ENCODE measurements at regions not wholly inside any gene's neighbourhood (a gene's known extent, or its start where the extent isn't known, plus 50 kb on each side); places are given as distances from the start of the nearest gene placed in this dataset.

GRCh38 chr4:11250510-11250909 lies 178.2 kb downstream of the HS3ST1 start:
- H3K4me1 ChIP-seq (replicated peaks in 1 of 2; ENCODE audit: control insufficient read depth in 2 of 2, insufficient read depth in 2 of 2, low read length in 2 of 2), result no peaks in the 10 kb centered on the region
- H4K20me1 ChIP-seq (replicated peaks; ENCODE audit: control insufficient read depth, insufficient read depth, low read length), result no peaks in the 10 kb centered on the region
- H3K9me3 ChIP-seq (replicated peaks; ENCODE audit: control insufficient read depth, insufficient read depth, low read depth, low read length), result no peaks in the 10 kb centered on the region
- ATAC-seq (no peak), DNase-seq (ENCODE audit: extremely low read depth in 1 of 4, low spot score in 3 of 4) (no peak), FAIRE-seq (no peak)
- H3K36me3 ChIP-seq (ENCODE audit: control insufficient read depth, insufficient read depth, low read length), result no peaks in the 10 kb centered on the region
- ChIA-PET POLR2A (no interaction called here), CTCF (ENCODE audit: low intra/inter-chr PET ratio) (no interaction called here)
- H2AFZ ChIP-seq (ENCODE audit: low read depth, low read length), result no peak overlapping the region
- H3K27me3 ChIP-seq (ENCODE audit: control insufficient read depth in 2 of 2, insufficient read depth in 2 of 2, low read length in 2 of 2), result no peaks in the 10 kb centered on the region
- in situ Hi-C loops (cut with MboI), result no loop called here
- no peak overlapping the region for H3K27ac ChIP-seq (ENCODE audit: extremely low read depth, low read depth, low read length)
- no peak overlapping the region for H3K4me3 ChIP-seq
- BruUV-seq (replicated peaks), result no TSS peak
- H3K79me2 ChIP-seq (ENCODE audit: control insufficient read depth, insufficient read depth, low read length), result no peaks in the 10 kb centered on the region
- no peak overlapping the region for H3K4me2 ChIP-seq (ENCODE audit: insufficient read depth, low read length)
- intact Hi-C loops (cut with micrococcal nuclease), result no loop called here
- H3K9me1 ChIP-seq (ENCODE audit: control insufficient read depth, insufficient read depth, low read length), result no peaks in the 10 kb centered on the region
- no peak overlapping the region for H3K9ac ChIP-seq (ENCODE audit: insufficient read depth in 1 of 2, low read depth in 2 of 2, low read length in 2 of 2)
- TF ChIP-seq SMARCE1 (IDR thresholded peaks at IDR 0.05), result no peak
- TF ChIP-seq NCOA6 (IDR thresholded peaks at IDR 0.05), result no peak

- no peak overlapping the region for H3K27ac ChIP-seq (ENCODE audit: extremely low read depth, low read depth, low read length)
- H3K79me2 ChIP-seq (ENCODE audit: control insufficient read depth, insufficient read depth, low read length), result no peaks in the 10 kb centered on the region
- no peak overlapping the region for H3K4me3 ChIP-seq
- no peaks in the 10 kb centered on the region for H3K9me3 ChIP-seq (replicated peaks; ENCODE audit: control insufficient read depth, insufficient read depth, low read depth, low read length)
- DNase-seq (ENCODE audit: extremely low read depth in 1 of 4, low spot score in 3 of 4) (no peak), ATAC-seq (no peak), FAIRE-seq (no peak)
- H4K20me1 ChIP-seq (replicated peaks; ENCODE audit: control insufficient read depth, insufficient read depth, low read length), result no peaks in the 10 kb centered on the region
- in situ Hi-C loops (cut with MboI), result no loop called here
- H3K9ac ChIP-seq (ENCODE audit: insufficient read depth in 1 of 2, low read depth in 2 of 2, low read length in 2 of 2), result no peak overlapping the region
- no peaks in the 10 kb centered on the region for H3K27me3 ChIP-seq (ENCODE audit: control insufficient read depth in 2 of 2, insufficient read depth in 2 of 2, low read length in 2 of 2)
- intact Hi-C loops (cut with micrococcal nuclease), result no loop called here
- CTCF ChIA-PET (ENCODE audit: low intra/inter-chr PET ratio), result no interaction called here
- H3K36me3 ChIP-seq (ENCODE audit: control insufficient read depth, insufficient read depth, low read length), result no peaks in the 10 kb centered on the region
- H3K4me1 ChIP-seq (replicated peaks in 1 of 2; ENCODE audit: control insufficient read depth in 2 of 2, insufficient read depth in 2 of 2, low read length in 2 of 2), result no peaks in the 10 kb centered on the region
- no peak overlapping the region for H2AFZ ChIP-seq (ENCODE audit: low read depth, low read length)
- no peak overlapping the region for H3K4me2 ChIP-seq (ENCODE audit: insufficient read depth, low read length)
- WGBS (ENCODE audit: insufficient coverage, low coverage, missing lambda C conversion rate), result 5% methylated on average over 4 of the region's 4 CpGs
- no peaks in the 10 kb centered on the region for H3K9me1 ChIP-seq (ENCODE audit: control insufficient read depth, insufficient read depth, low read length)
- no TSS peak for BruUV-seq (replicated peaks)
- POLR2A ChIA-PET, result no interaction called here
- TF ChIP-seq ZNF253 (CRISPR knock-in tag; conservative IDR thresholded peaks at IDR 0.05) (no peak), MTA3 (IDR thresholded peaks at IDR 0.05; ENCODE audit: borderline replicate concordance) (no peak), CLOCK (CRISPR knock-in tag; IDR thresholded peaks at IDR 0.05; ENCODE audit: borderline replicate concordance) (no peak), HSF4 (CRISPR knock-in tag; IDR thresholded peaks at IDR 0.05; ENCODE audit: borderline replicate concordance) (no peak), THRB (CRISPR knock-in tag; conservative IDR thresholded peaks at IDR 0.05) (no peak), DIDO1 (tag; IDR thresholded peaks at IDR 0.05; ENCODE audit: low read depth) (no peak), CTCFL (IDR thresholded peaks at IDR 0.05; ENCODE audit: borderline replicate concordance, insufficient read depth, low read depth, low read length, poor library complexity, severe bottlenecking) (no peak), FUS (optimal IDR thresholded peaks at IDR 0.05; ENCODE audit: low read depth, low read length) (no peak), ZKSCAN1 (IDR thresholded peaks at IDR 0.05; ENCODE audit: low read depth, low read length) (no peak), HNRNPL (IDR thresholded peaks at IDR 0.05; ENCODE audit: low read depth, low read length) (no peak)
Measured at GRCh38 chr4:11232015-11232414, 196.7 kb downstream of the HS3ST1 start.
